ENCODE measurements at regions not wholly inside any gene's neighbourhood (a gene's known extent, or its start where the extent isn't known, plus 50 kb on each side); places are given as distances from the start of the nearest gene placed in this dataset.

GRCh38 chr3:124567179-124567578 lies 163.1 kb upstream of the UMPS start:
- ATAC-seq (no peak), DNase-seq (ENCODE audit: low spot score in 2 of 2) (no peak)
- Mint-ChIP-seq H3K9me3 (no peaks in the 10 kb centered on the region), H3K27ac (no peak overlapping the region), H3K36me3 (no peaks in the 10 kb centered on the region)

- DNase-seq (ENCODE audit: low spot score in 2 of 2) (no peak), ATAC-seq (no peak)
- Mint-ChIP-seq H3K36me3 (no peaks in the 10 kb centered on the region), H3K27ac (peak overlapping the region in 1 of 2 donors; percentile 52), H3K9me3 (no peaks in the 10 kb centered on the region)
Observed at GRCh38 chr3:124569761-124570160, 160.5 kb upstream of the UMPS start.

DNA sequence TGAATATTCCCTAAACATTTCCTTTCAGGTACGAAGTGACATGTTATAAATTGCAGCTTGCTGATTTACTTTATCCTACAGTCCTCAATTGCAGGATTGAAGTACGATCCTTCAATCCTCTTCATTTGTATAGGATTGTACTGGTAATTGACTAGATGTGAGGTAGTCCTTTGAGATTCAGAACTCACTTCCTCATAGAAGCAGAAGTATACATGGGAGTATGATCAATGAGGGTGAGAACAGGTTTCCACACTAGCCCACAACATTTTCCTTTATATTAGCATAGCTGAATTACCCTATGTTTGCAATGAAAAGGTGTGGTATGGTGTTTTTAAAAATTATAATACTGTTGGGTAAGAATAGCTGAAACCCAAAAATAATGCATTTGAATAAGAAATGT lies 160.0 kb upstream of the UMPS start:
- Mint-ChIP-seq H3K9me3 (no peaks in the 10 kb centered on the region), H3K36me3 (no peaks in the 10 kb centered on the region), H3K27ac (no peak overlapping the region)
- DNase-seq (ENCODE audit: low spot score in 2 of 2) (no peak), ATAC-seq (no peak)

DNA sequence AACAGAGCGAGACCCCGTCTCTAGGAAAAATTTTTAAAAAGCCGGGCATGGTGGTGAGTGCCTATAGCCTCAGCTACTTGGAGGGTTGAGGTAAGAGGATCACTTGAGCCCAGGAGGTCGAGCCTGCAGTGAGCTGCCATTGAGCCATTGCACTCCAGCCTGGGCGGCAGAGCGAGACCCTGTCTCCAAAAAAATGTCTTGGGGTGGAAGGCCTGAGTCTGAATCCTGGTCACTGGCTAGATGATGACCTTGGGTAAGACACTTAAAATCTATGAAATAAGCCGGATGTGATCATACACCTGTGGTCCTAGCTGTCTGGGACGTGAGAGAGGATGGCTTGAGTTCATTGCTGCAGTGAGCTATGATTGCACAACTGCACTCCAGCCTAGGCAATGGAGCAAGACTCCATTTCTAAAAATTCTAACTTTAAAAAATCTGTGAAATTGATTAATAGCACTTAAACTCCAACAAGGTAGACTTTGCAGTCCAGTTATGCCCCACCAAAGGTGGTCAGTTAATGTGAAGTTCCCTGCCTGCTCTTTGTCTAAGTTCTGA lies 157.3 kb upstream of the UMPS start:
- H3K27ac Mint-ChIP-seq, result no peak overlapping the region
- H3K9me3 Mint-ChIP-seq, result no peaks in the 10 kb centered on the region
- no peak for DNase-seq (ENCODE audit: low spot score in 2 of 2)
- no peaks in the 10 kb centered on the region for H3K36me3 Mint-ChIP-seq
- ATAC-seq, result no peak

DNA sequence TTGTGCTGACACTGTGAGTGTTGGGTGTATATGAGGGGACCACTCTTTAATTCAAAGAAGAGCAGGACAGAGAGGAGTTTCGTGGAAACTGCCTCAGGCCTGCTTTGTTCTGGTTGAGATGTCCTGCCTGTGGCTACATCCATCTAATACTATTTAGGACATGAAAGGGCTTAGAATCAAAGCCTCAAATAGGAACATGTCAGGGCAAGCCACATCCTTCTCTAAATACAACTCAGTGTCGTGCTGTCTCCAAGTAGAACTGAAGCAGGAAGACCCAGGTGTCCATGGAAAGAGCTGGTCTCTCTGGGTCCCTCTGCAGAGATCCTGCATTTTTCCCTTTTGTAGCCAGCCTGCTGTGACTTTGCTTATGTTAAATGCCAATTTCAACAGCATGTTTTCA lies 156.2 kb upstream of the UMPS start:
- no peaks in the 10 kb centered on the region for H3K36me3 Mint-ChIP-seq
- no peaks in the 10 kb centered on the region for H3K9me3 Mint-ChIP-seq
- ATAC-seq (no peak), DNase-seq (ENCODE audit: low spot score in 2 of 2) (no peak)
- no peak overlapping the region for H3K27ac Mint-ChIP-seq

DNA sequence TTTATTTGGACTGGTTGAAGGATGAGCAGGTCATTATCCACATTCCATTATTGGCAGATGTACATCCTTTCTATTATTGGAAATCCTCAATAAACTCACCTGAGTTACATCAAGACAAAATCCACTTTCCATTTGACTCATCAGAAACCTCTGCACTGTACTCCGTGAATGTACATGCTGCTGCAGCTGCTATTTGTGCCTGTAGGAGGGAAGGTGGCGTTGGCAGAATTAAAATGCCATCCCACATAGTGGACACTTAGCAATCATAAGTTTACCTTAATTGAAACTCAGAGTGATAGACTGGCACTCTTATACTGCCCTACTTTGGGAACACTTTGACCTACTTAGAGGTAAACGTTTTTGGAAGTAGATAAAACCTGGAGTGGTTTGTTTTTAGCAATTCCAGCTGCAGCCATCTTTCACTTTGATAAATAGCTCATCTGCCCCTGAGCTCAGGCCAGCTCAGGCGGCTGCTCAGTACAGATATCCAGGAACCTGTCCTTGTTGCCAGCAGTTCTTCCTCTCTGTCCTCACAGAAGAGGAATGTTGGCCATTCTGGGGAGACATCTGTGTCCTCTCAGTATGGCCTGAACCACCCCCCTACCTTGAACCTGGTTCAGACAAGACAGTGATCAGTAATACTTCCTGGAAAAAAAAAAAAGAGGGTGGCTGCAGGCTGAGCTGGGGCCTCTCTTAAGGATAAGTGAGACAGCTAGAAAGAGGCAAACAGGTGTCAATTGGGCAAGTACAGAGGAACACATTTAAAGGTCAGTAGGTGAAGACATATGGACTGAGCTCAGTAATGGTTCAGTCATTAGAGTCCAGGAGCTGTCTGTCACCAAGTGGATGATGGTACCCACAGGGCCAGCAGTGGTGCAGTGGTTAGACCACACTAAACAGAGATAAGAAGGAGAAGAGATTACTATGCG lies 153.4 kb upstream of the UMPS start:
- Mint-ChIP-seq H3K36me3 (no peaks in the 10 kb centered on the region), H3K9me3 (no peaks in the 10 kb centered on the region), H3K27ac (no peak overlapping the region)
- DNase-seq (ENCODE audit: low spot score in 2 of 2) (no peak), ATAC-seq (peak in 1 of 2 donors; percentile 37)

GRCh38 chr3:124577494-124578167 lies 152.6 kb upstream of the UMPS start:
- H3K27ac Mint-ChIP-seq, result no peak overlapping the region
- ATAC-seq, result no peak
- H3K9me3 Mint-ChIP-seq, result no peaks in the 10 kb centered on the region
- no peaks in the 10 kb centered on the region for H3K36me3 Mint-ChIP-seq
- DNase-seq (ENCODE audit: low spot score in 2 of 2), result no peak

DNA sequence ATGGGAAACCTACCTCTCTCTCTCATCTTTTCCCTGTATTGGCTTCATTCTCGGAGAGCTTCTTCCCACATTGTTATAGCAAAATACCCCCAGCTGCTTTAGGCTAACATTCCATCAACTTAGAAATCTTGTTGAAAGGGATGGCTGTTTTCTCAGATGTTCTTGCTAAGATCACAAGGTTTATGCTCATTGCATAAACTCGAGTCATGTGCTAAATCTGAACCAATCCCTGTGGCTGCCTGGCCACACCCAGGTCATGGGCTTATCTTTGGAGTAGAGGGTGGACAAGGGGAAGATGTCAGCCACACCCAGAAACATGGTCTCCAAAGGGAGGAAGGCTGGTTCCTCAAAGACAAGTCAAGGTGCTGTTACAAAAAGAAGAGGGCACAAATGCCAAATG lies 150.6 kb upstream of the UMPS start:
- H3K27ac Mint-ChIP-seq, result no peak overlapping the region
- no peaks in the 10 kb centered on the region for H3K9me3 Mint-ChIP-seq
- DNase-seq (ENCODE audit: low spot score in 2 of 2), result no peak
- no peaks in the 10 kb centered on the region for H3K36me3 Mint-ChIP-seq
- no peak for ATAC-seq

DNA sequence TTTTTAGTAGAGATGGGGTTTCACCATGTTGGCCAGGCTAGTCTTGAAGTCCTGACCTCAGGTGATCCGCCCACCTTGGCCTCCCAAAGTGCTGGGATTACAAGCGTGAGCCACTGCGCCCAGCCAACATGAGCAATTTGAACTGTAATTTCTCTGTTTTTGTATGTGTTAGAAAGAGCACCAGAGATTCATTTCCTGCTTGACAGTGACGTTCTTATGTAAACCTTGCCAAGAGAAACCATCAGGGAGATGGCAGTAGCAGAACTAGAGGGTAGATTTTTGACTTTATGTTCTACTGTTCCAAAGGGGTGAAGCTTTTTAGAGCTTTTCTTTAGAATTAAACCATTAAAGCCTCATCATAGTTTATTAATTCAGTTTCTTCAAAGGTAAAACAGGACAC lies 148.1 kb upstream of the UMPS start:
- Mint-ChIP-seq H3K27ac (no peak overlapping the region), H3K9me3 (no peaks in the 10 kb centered on the region), H3K36me3 (peaks cover 1 to 5% of the 10 kb centered on the region in 2 donors)
- DNase-seq (ENCODE audit: low spot score in 2 of 2), result no peak
- ATAC-seq, result no peak

DNA sequence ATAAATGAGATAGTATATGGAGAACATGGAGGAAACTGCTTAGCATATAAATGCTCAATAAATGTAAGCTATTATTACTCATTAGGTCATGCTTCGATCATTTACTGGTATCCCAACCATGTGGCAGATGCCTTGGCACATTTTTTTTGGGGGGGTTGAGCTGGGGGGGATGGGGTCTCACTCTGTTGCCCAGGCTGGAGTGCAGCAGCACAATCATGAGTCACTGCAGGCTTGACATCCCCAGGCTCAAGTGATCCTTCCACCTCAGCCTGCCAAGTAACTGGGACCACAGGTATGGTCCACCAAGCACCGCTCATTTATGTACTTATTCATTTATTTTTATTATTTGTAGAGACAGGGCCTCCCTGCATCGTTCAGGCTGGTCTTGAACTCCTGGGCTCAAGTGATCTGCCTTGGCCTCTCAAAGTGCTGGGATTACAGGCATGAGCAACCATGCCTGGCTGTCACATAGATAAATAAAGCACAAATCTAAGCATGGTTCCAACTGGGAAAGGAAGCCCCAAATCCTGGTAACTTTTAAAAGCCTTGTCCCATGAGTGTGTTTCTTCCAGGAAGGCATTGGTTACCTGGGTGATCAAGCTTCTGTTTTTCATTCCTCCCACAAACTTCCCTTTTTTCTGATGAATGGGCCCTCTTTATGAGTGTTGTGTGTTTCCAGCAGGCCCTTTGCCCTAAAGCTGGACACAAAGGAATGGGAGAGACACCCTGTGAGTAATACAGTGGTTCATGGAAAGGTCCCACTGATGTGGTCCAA lies 147.4 kb upstream of the UMPS start:
- DNase-seq (ENCODE audit: low spot score in 2 of 2) (no peak), ATAC-seq (no peak)
- Mint-ChIP-seq H3K27ac (no peak overlapping the region), H3K36me3 (peaks cover 4 to 5% of the 10 kb centered on the region in 2 donors), H3K9me3 (no peaks in the 10 kb centered on the region)

DNA sequence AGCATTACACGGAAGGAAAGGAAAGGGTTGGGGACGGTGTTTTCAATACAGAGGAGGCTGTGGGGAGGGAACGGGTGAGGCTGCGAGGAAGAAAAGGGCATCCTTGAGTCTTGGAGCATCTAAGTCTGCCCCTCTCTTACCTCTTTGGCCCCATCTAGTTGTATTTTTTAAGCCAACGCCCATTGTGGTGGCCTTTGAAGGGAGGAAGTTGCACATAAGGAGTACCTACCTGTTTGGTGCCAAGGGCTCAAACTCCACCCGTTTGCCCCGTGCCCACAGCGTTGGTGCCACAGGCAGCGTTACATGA lies 146.1 kb upstream of the UMPS start:
- DNase-seq (ENCODE audit: low spot score in 2 of 2), result peak in 1 of 2 donors; percentile 24
- ATAC-seq, result peak in 1 of 2 donors; percentile 67
- Mint-ChIP-seq H3K36me3 (peaks cover 5 to 11% of the 10 kb centered on the region in 2 donors), H3K9me3 (no peaks in the 10 kb centered on the region), H3K27ac (peak overlapping the region in 1 of 2 donors; percentile 78)

DNA sequence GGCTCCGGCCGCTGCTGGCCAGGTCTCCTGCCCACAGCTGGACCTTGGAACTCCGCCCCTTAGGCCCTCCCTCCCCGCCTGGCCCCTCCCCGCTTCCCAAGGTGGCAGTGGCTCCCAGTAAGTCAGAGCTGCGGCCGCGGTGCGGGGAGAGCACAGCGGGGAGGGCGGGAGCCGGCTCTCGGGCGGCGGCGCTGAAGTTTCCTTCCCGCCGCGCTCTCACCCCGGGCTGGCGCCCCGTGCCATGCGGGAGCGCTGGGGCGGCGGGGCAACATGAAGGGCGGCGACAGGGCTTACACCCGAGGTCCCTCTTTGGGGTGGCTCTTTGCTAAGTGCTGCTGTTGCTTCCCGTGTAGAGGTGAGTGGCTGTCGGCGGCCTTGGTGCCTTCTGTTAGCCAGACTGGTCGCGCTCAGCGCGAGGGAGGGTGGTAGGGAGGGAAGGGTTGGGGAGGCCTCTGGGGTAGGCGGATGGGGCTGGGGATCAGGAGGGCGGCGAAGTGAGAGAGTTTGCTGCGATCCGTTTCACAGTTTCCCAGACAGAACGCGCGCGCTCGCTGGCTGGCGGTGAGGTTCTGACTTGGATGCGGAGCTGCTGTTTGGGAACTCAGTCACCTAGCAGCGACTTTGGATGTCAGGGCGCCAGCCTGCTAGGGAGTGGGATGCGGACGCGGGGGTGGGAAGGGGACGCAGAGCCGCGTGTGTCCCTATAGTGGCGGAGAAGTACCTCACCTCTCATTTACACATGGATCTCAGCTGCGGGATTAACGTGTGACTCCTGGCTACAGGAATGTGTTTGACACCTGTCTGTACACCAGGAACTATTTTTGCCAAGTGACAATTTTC lies 145.5 kb upstream of the UMPS start:
- Mint-ChIP-seq H3K36me3 (peaks cover 5 to 12% of the 10 kb centered on the region in 2 donors), H3K27ac (peak overlapping the region; percentile 38 to 67), H3K9me3 (no peaks in the 10 kb centered on the region)
- ATAC-seq (peak; percentile 64 to 65), DNase-seq (ENCODE audit: low spot score in 2 of 2) (peak in 1 of 2 donors; percentile 43)

DNA sequence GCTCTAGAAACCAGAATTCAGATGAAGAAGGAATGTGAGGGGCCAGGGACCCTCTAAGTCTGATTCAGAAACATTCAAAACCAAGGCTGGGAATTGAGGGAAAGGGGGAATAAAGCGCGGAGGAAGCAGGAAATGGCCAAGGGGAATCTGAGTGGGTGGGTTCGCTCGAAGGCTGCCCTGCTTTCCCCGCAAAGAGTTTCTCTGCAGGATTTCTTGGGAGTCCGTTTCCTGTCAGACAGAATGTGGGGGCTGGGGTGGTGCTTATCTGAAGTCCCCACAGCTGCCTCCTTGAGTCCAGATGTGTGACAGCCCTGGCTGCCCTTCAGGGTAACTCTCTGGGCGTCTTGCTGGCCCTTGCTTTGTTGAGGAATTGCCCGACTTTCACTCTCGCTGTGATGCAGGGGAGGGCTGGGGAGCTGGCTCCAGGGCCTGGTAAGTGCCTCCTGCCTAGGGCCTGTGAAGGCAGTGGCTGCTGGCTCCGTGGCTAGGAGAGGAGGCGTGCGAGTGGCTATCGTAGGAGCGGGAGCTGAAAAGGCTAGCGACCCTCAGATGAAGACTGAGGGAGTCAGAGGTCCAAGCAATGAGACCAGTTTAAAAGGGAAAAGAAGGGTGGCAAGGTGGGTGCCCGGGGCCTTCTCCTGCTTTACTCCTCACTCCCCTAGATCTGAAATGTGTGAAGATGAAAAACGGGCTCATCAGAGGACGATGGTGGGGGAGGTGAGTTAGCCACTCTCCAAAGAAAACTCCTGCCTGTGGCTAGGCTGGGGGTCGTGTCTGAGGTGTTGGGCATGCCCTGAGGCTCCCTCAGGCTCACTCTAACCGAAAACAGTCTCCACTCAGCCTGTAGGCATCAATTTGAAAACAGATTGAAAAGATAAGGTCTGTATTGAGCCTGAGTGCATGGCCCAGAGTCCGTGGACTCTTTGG lies 143.9 kb upstream of the UMPS start:
- Mint-ChIP-seq H3K36me3 (peaks cover 5 to 19% of the 10 kb centered on the region in 2 donors), H3K9me3 (peaks cover 0 to 4% of the 10 kb centered on the region in 2 donors), H3K27ac (no peak overlapping the region)
- ATAC-seq, result no peak
- no peak for DNase-seq (ENCODE audit: low spot score in 2 of 2)

GRCh38 chr3:124587053-124587408 lies 143.2 kb upstream of the UMPS start:
- ATAC-seq (no peak), DNase-seq (ENCODE audit: low spot score in 2 of 2) (no peak)
- Mint-ChIP-seq H3K36me3 (peaks cover 5 to 20% of the 10 kb centered on the region in 2 donors), H3K27ac (no peak overlapping the region), H3K9me3 (peaks cover 0 to 4% of the 10 kb centered on the region in 2 donors)

- peaks cover 5 to 20% of the 10 kb centered on the region in 2 donors for H3K36me3 Mint-ChIP-seq
- no peak for DNase-seq (ENCODE audit: low spot score in 2 of 2)
- H3K27ac Mint-ChIP-seq, result peak overlapping the region in 1 of 2 donors; percentile 12
- ATAC-seq, result no peak
- peaks cover 0 to 4% of the 10 kb centered on the region in 2 donors for H3K9me3 Mint-ChIP-seq
Observed at GRCh38 chr3:124588036-124588435, 142.2 kb upstream of the UMPS start.
